Ascending aorta (tissue), 2 donors: ENCODE measurements at regions not wholly inside any gene's neighbourhood (a gene's known extent, or its start where the extent isn't known, plus 50 kb on each side); places are given as distances from the start of the nearest gene placed in this dataset.

Experiments used
- DNase-seq, 2 donors: peaks; one replicate each; pipeline ENCODE4 v3.0.0-alpha.2; 2019; ENCODE audit warnings: low spot score in 2 of 2
- H3K27ac ChIP-seq, 2 donors: fragments of 200-600 bp; sonication (generic); one replicate each; pipeline ENCODE4 v1.5.1; 2016 to 2017; ENCODE audit warnings: mild to moderate bottlenecking in 1 of 2
- H3K27me3 ChIP-seq: fragments of 200-600 bp; sonication (generic); one replicate; pipeline ENCODE4 v1.5.1; 2017
- H3K36me3 ChIP-seq, 2 donors: fragments of 200-600 bp; sonication (generic); one replicate each; pipeline ENCODE4 v1.5.1; 2016
- H3K4me1 ChIP-seq, 2 donors: fragments of 200-600 bp; sonication (generic); one replicate each; pipeline ENCODE4 v1.5.1; 2016 to 2017; ENCODE audit warnings: mild to moderate bottlenecking in 1 of 2
- H3K4me3 ChIP-seq, 2 donors: fragments of 200-600 bp; sonication (generic); one replicate each; pipeline ENCODE4 v1.5.1; 2016 to 2017; ENCODE audit warnings: mild to moderate bottlenecking in 1 of 2
- H3K9me3 ChIP-seq, 2 donors: fragments of 200-600 bp; sonication (generic); one replicate each; pipeline ENCODE4 v1.5.1; 2016
- intact Hi-C: fragments of 100-400 bp; cut with DNase I; formaldehyde crosslinking; loops from one replicate; pipeline ENCODE4 v1.15.1; 2023
- TF ChIP-seq, protein P1 (sequence below), 3 experiments: fragments of 200-600 bp in 2 of 3; fragments of 450-650 bp in 1 of 3; sonication (generic) in 2 of 3; IDR thresholded peaks; one replicate each; pipeline ENCODE4 v1.5.1; 2016 to 2019; ENCODE audit warnings: antibody characterized with exemption in 3 of 3, mild to moderate bottlenecking in 1 of 3, moderate library complexity in 1 of 3

DNA sequence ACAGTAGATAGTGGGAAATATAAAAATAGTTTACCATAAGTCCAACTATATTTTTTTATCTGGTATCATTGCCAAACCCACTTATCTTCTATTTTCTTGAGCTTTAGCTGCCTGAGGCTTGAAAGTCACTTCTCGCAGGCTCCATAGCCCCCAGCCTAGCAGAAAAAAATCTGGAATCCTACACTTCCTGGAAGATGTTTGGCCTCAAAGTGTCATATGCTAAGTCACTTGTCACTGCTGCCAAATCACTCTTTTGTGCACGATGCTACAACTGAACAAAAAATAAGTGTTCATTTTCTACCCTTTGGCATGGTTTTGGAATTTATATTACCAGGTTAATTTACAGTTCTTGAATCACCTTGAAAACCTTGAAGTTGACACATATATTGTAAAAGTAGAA, 612.5 kb upstream of the ATXN8OS start:
- Histone ChIP-seq H3K27me3 (no peaks in the 10 kb centered on the region), H3K36me3 (no peaks in the 10 kb centered on the region), H3K4me3 (no peak overlapping the region), H3K9me3 (no peaks in the 10 kb centered on the region), H3K4me1 (no peaks in the 10 kb centered on the region), H3K27ac (no peak overlapping the region)
- intact Hi-C loops = no loop called here
- TF ChIP-seq, protein P1, sequence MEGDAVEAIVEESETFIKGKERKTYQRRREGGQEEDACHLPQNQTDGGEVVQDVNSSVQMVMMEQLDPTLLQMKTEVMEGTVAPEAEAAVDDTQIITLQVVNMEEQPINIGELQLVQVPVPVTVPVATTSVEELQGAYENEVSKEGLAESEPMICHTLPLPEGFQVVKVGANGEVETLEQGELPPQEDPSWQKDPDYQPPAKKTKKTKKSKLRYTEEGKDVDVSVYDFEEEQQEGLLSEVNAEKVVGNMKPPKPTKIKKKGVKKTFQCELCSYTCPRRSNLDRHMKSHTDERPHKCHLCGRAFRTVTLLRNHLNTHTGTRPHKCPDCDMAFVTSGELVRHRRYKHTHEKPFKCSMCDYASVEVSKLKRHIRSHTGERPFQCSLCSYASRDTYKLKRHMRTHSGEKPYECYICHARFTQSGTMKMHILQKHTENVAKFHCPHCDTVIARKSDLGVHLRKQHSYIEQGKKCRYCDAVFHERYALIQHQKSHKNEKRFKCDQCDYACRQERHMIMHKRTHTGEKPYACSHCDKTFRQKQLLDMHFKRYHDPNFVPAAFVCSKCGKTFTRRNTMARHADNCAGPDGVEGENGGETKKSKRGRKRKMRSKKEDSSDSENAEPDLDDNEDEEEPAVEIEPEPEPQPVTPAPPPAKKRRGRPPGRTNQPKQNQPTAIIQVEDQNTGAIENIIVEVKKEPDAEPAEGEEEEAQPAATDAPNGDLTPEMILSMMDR (IDR thresholded peaks at IDR 0.05) = no peak
- DNase-seq = no peak

DNA sequence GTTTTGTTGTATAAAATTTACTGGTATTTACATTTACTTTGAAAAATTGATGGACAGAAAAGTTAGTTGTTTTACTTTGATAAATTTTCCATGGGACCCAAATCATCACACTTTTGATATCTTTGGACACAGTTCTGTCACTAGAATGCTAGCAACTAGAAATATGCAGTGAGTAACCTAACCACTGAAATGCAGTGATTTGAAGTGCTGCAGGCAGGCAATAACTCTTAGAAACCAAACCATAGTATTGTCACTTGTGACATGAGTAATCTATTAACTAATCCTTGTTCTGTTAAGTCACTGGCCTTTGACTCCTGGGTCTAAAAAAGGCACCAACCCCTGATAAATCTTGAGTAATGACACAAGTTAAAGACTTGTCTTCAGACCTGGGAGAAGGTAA, 620.0 kb upstream of the ATXN8OS start:
- Histone ChIP-seq H3K4me1 (no peaks in the 10 kb centered on the region), H3K9me3 (no peaks in the 10 kb centered on the region), H3K4me3 (no peak overlapping the region), H3K36me3 (no peaks in the 10 kb centered on the region), H3K27ac (no peak overlapping the region), H3K27me3 (no peaks in the 10 kb centered on the region)
- intact Hi-C loops = no loop called here
- no peak for DNase-seq
- TF ChIP-seq, protein P1 (IDR thresholded peaks at IDR 0.05) = no peak

GRCh38 chr13:69485991-69486592, 621.5 kb upstream of the ATXN8OS start:
- DNase-seq = no peak
- H3K36me3 ChIP-seq = no peaks in the 10 kb centered on the region
- TF ChIP-seq, protein P1 (IDR thresholded peaks at IDR 0.05) = no peak
- intact Hi-C loops = no loop called here
- H3K27ac ChIP-seq = no peak overlapping the region
- H3K27me3 ChIP-seq = no peaks in the 10 kb centered on the region
- no peak overlapping the region for H3K4me3 ChIP-seq
- H3K4me1 ChIP-seq = no peaks in the 10 kb centered on the region
- no peaks in the 10 kb centered on the region for H3K9me3 ChIP-seq

GRCh38 chr13:69477451-69477850, 630.2 kb upstream of the ATXN8OS start:
- TF ChIP-seq, protein P1 (IDR thresholded peaks at IDR 0.05) = no peak
- intact Hi-C loops = no loop called here
- Histone ChIP-seq H3K36me3 (no peaks in the 10 kb centered on the region), H3K9me3 (no peaks in the 10 kb centered on the region), H3K27ac (no peak overlapping the region), H3K27me3 (no peaks in the 10 kb centered on the region), H3K4me1 (no peaks in the 10 kb centered on the region), H3K4me3 (no peak overlapping the region)
- no peak for DNase-seq

DNA sequence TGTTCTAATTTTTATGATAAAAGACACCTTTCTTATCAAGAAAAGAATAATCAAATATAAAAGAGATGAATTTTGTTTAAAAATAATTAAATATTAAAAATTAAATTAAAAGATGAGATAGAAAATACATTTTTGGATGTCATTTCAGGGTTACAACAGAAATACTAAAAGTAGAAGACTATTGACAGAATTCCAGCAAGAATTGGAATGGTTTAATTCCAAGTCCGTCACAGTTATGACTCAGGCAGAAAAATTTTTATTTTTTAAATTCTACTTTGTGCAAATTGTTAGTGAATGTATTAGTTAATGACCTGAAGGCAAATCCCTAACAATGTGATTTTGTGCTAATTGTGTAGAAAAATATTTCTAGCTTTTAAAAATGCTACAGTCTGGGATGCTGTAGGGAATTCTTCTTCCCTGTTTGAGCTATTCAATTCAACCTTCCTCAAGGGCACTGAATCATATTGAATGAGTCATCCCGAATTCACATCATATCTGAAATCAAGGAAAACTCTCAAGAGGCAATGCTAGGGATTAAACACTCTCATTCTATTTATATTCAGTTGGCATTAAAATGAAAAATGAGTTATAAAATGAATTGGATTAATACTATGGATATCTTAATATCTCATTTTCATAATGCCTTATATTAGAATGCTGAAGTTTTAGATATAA, 633.5 kb upstream of the ATXN8OS start:
- H3K9me3 ChIP-seq = no peaks in the 10 kb centered on the region
- intact Hi-C loops = no loop called here
- no peak overlapping the region for H3K27ac ChIP-seq
- H3K36me3 ChIP-seq = no peaks in the 10 kb centered on the region
- no peaks in the 10 kb centered on the region for H3K27me3 ChIP-seq
- H3K4me1 ChIP-seq = no peaks in the 10 kb centered on the region
- TF ChIP-seq, protein P1 (IDR thresholded peaks at IDR 0.05) = no peak
- no peak for DNase-seq
- no peak overlapping the region for H3K4me3 ChIP-seq
